ENCODE measurements at regions not wholly inside any gene's neighbourhood (a gene's known extent, or its start where the extent isn't known, plus 50 kb on each side); places are given as distances from the start of the nearest gene placed in this dataset.

DNA sequence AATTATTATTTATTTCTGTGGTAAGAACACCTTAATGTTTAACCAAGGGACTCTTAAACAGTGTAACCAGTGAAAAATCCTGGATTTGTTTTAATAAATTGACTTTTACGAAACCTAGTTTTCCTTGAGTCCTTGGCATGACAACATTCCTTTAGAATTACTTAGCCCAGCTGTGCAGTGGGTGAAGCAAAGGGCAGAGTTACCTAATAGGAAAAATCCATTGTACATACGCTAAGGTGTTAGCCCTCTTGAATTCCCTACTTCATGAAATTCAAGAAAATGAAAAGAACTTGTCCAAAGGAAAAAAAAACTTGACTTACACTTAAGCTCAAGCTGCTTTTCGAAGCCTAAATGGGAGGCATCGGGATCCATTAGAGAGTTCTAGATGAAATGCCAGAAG lies 852.0 kb upstream of the ADAMTS5 start:
- peak overlapping the region; percentile 74 to 92 for H3K27ac ChIP-seq
- H3K4me1 ChIP-seq = no peaks in the 10 kb centered on the region
- H3K36me3 ChIP-seq = no peaks in the 10 kb centered on the region
- no peak overlapping the region for H3K4me3 ChIP-seq
- no peaks in the 10 kb centered on the region for H3K27me3 ChIP-seq
- no peak for DNase-seq
- intact Hi-C loops (cut with DNase I; ENCODE audit: low total_unique reads) = no loop called here
- no peak for TF ChIP-seq POLR2A (IDR thresholded peaks at IDR 0.05)
- TF ChIP-seq, protein P1, sequence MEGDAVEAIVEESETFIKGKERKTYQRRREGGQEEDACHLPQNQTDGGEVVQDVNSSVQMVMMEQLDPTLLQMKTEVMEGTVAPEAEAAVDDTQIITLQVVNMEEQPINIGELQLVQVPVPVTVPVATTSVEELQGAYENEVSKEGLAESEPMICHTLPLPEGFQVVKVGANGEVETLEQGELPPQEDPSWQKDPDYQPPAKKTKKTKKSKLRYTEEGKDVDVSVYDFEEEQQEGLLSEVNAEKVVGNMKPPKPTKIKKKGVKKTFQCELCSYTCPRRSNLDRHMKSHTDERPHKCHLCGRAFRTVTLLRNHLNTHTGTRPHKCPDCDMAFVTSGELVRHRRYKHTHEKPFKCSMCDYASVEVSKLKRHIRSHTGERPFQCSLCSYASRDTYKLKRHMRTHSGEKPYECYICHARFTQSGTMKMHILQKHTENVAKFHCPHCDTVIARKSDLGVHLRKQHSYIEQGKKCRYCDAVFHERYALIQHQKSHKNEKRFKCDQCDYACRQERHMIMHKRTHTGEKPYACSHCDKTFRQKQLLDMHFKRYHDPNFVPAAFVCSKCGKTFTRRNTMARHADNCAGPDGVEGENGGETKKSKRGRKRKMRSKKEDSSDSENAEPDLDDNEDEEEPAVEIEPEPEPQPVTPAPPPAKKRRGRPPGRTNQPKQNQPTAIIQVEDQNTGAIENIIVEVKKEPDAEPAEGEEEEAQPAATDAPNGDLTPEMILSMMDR (IDR thresholded peaks at IDR 0.05) = no peak
- H3K9me3 ChIP-seq = no peaks in the 10 kb centered on the region

DNA sequence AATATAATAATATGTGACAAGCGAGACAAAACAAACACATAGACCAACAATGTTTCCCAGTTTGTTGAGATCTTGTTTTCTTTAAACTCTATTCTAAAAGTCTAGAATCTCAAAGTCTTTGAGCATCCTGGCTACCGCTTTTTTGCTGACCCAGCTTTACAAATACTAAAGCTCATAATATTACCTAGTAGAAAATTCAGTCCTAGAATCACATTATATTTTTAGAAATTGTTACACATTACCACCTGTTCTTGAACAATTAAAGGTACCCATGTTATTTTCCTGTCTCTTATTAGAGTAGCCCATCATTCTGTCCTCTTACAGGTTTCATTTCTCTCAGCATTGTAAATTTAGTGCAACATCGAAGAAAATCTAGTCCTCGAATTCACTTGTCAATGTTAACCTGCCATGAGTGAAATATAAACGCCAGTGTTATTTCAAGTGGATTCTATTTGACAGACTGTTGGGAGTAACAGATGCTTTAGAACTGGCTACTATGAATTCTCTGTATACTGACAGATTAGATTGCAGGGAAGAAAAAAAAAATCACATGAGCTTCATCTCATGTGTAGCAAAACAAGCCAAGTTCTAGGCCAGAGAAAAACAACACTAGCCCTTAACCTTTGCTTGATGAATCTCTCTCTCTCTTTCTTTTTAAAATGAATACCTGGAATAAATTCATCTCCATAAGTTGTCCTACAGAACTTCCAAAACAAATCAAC lies 851.2 kb upstream of the ADAMTS5 start:
- no peak for DNase-seq
- no peak overlapping the region for H3K4me3 ChIP-seq
- H3K9me3 ChIP-seq = no peaks in the 10 kb centered on the region
- peak overlapping the region; percentile 74 to 92 for H3K27ac ChIP-seq
- intact Hi-C loops (cut with DNase I; ENCODE audit: low total_unique reads) = no loop called here
- H3K27me3 ChIP-seq = no peaks in the 10 kb centered on the region
- H3K4me1 ChIP-seq = no peaks in the 10 kb centered on the region
- H3K36me3 ChIP-seq = no peaks in the 10 kb centered on the region
- no peak for TF ChIP-seq POLR2A (IDR thresholded peaks at IDR 0.05)
- TF ChIP-seq, protein P1 (IDR thresholded peaks at IDR 0.05) = no peak

DNA sequence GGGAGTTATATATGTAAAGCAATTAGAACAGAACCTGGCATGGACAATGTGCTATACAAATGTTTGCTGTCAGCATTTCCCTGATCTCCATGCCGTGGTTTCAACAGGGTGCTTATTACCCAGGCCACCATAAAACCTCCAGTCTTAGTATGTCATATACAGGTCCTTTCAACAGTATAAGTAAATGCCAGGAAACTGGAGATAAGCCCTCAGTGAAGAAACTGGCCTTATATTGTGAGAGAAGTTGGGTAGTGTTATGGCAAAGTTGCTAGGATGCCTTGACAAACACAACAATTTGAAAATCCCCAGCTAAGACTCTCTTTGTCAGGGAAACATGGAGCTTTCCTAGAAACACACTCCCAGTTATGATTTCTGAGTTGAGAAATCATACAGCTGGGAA lies 850.2 kb upstream of the ADAMTS5 start:
- no peak for TF ChIP-seq POLR2A (IDR thresholded peaks at IDR 0.05)
- TF ChIP-seq, protein P1 (IDR thresholded peaks at IDR 0.05) = no peak
- intact Hi-C loops (cut with DNase I; ENCODE audit: low total_unique reads) = no loop called here
- Histone ChIP-seq H3K4me3 (no peak overlapping the region), H3K9me3 (no peaks in the 10 kb centered on the region), H3K36me3 (no peaks in the 10 kb centered on the region), H3K27ac (peak overlapping the region; percentile 74 to 92), H3K4me1 (no peaks in the 10 kb centered on the region), H3K27me3 (no peaks in the 10 kb centered on the region)
- DNase-seq = no peak

DNA sequence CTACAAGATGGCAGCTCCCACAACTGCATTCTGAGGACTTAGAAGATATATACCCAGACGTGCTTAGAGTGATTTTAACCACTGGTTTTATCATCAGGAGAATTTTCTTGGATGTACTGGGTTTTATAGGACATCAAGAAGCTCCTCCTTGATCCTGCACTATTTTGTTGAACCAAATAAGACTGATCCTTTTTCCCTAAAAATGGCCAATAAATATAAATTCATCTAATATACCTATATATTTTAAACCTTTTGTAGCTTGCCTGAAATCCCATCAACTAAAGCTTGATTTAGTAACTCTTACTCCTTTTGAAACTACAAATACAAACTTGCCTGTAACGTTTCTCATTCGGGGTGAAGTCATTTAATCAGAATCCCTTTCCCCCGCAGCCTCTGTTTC lies 849.4 kb upstream of the ADAMTS5 start:
- Histone ChIP-seq H3K36me3 (no peaks in the 10 kb centered on the region), H3K4me1 (no peaks in the 10 kb centered on the region), H3K27me3 (no peaks in the 10 kb centered on the region), H3K4me3 (no peak overlapping the region), H3K27ac (peak overlapping the region; percentile 74 to 92), H3K9me3 (no peaks in the 10 kb centered on the region)
- no peak for DNase-seq
- no peak for TF ChIP-seq POLR2A (IDR thresholded peaks at IDR 0.05)
- TF ChIP-seq, protein P1 (IDR thresholded peaks at IDR 0.05) = no peak
- intact Hi-C loops (cut with DNase I; ENCODE audit: low total_unique reads) = no loop called here

DNA sequence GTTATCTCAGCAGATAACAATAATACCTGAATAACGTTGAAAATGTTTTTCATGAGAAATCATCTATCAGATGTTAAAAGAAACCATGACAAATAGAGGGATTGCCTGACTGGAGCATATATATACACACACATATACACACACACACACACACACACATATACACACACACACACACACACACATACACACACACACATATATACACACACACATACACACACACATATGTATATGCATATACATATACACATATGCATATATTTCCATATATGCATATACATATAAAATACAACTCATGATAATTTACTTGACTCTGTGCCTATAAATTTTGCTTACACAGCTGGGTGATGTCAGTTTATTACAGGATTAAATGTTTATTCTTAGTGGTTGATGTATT lies 847.3 kb upstream of the ADAMTS5 start:
- H3K27ac ChIP-seq = no peak overlapping the region
- TF ChIP-seq POLR2A (IDR thresholded peaks at IDR 0.05) = no peak
- TF ChIP-seq, protein P1 (IDR thresholded peaks at IDR 0.05) = no peak
- no peaks in the 10 kb centered on the region for H3K27me3 ChIP-seq
- no peak overlapping the region for H3K4me3 ChIP-seq
- no peak for DNase-seq
- no peaks in the 10 kb centered on the region for H3K9me3 ChIP-seq
- intact Hi-C loops (cut with DNase I; ENCODE audit: low total_unique reads) = no loop called here
- no peaks in the 10 kb centered on the region for H3K36me3 ChIP-seq
- no peaks in the 10 kb centered on the region for H3K4me1 ChIP-seq

Measured in uterus (tissue), 3 donors.